RPMI8226 (cell line): ENCODE measurements at regions not wholly inside any gene's neighbourhood (a gene's known extent, or its start where the extent isn't known, plus 50 kb on each side); places are given as distances from the start of the nearest gene placed in this dataset.

Experiments used
- DNase-seq: peaks from one replicate; pipeline ENCODE4 v3.0.0-alpha.2; 2015

- no peak for DNase-seq
Observed at GRCh38 chr2:126831234-126832005, 67.3 kb upstream of the TEX51 start.

DNA sequence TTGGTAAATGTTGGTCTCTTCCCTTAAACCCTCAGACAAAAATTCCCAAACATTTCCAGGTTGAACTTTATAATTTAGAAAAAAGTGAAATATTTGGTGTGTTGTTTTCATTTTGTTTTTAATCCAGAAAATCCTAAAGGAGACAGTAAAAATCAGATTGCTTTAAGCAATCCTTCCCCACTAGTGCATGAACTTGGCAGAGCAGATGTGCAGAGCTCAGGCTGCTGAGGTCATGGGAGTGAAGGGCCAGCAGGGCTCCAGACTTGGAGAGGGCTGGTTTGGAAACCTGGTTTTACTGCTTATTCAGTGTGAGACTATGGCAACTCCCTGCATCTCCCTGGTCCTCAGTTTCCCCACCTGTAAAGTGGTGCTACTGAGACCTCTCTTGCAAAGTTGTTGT lies 66.7 kb upstream of the TEX51 start:
- DNase-seq = no peak

GRCh38 chr2:126832757-126833156 lies 65.9 kb upstream of the TEX51 start:
- DNase-seq = no peak

DNA sequence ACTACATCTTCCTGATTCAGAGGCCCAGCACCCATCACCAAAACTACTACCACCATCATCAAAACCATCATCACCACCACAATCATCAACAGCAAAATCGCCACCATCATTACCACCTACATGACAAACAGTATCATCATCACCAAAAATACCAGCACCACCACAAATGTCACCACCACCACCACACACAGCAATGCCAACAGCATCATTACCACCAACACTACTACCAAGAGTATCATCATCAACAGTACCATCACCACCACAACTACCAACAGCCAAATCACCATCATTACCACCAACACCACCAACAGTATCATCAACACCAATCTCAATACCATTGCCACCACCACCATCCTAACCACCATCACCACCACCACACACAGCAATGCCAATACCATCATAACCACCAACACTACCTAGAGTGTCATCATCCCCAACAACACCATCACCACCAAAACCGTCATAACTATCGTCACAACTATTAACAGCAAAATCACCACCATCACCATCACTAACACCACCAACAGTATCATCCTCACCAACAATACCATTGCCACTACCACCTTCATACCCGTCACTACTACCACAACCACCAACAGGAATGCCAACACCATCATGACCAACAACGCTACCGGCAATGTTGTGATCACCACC lies 64.6 kb upstream of the TEX51 start:
- DNase-seq = no peak

GRCh38 chr2:126835261-126835660 lies 63.4 kb upstream of the TEX51 start:
- no peak for DNase-seq

- DNase-seq = no peak
Observed at GRCh38 chr2:126835831-126836230, 62.9 kb upstream of the TEX51 start.

- DNase-seq = no peak
Observed at GRCh38 chr2:126836761-126837679, 61.7 kb upstream of the TEX51 start.

DNA sequence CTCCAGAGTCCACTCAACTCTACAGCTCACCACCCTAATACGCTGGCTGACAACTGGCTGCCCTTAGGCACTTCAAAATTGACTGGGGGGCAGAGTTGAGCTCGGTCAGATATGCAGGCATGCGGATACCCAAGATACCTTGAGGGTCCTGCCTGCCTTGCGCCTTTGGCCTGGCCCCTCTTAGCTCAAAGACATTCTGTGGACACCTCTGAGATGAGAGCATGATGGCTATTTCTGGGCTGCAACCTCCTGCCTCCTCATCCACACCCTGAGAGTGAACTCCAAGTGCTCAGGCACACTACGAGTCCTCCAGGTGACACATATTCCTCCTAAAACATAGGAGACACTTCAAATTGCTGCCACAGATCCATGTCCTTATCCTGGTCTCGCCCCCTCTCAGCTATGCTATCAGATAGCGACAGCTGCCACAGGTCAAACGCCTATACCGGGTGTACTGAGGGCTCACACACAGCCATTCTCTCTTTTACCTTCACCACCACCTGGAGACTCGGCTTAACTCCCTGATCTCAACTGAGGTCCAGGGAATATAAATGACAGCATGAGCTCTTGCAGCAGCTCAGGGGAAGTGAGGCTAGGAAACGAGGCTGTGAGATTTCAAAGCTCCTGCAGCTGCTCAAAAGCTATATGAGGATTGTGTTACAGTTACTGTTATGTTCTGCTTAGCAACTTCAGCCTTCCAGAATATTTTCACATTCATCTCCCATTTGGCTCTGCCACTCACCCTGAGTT lies 60.5 kb upstream of the TEX51 start:
- no peak for DNase-seq

DNA sequence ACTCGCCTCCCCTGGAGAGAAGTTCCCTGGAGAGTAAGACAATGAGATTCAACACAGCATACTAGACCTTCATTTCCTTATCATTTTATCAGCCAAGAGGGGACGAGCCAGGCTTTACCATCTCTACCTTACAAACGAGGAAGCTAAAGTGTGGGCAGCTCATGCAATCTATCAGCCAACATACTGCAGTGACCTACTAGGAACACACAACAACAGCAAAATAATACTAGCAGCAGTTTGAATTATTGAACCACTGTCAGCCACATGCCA lies 60.0 kb upstream of the TEX51 start:
- DNase-seq = no peak

DNA sequence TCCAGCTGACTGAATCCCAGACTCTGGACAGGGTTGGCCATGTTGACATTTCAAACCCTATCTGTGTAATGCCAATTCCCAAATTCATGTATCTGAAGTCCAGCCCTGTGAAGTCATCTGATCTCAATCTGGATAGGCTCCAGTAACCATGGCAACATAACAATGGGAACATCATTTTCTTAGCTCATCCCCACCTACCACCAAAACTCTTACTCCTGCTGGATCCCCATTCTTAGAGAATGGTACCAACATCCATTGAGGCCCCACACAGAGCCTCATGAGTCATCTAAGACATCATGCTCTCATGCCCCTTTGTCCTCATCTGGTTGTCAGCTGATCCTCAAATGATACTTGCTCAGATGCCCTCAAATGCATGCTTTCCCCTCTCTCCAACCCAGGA lies 58.9 kb upstream of the TEX51 start:
- DNase-seq = no peak

- DNase-seq = no peak
Observed at GRCh38 chr2:126843081-126843480, 55.6 kb upstream of the TEX51 start.

GRCh38 chr2:126846241-126846640 lies 52.4 kb upstream of the TEX51 start:
- DNase-seq = no peak
